ENCODE measurements at regions not wholly inside any gene's neighbourhood (a gene's known extent, or its start where the extent isn't known, plus 50 kb on each side); places are given as distances from the start of the nearest gene placed in this dataset.

GRCh38 chr9:2271426-2271825 lies 256.3 kb downstream of the SMARCA2 start:
- TF ChIP-seq POLR2A (IDR thresholded peaks at IDR 0.05) (no peak), CTCF (IDR thresholded peaks at IDR 0.05) (no peak)
